Adrenal gland (tissue), 5 donors: ENCODE measurements at regions not wholly inside any gene's neighbourhood (a gene's known extent, or its start where the extent isn't known, plus 50 kb on each side); places are given as distances from the start of the nearest gene placed in this dataset.

Source experiments
- POLR2A ChIP-seq, 2 donors: fragments of 450-650 bp; IDR thresholded peaks; one replicate each; pipeline ENCODE4 v1.6.1; 2017; ENCODE audit warnings: antibody characterized with exemption in 2 of 2, mild to moderate bottlenecking in 2 of 2, moderate library complexity in 1 of 2
- TF ChIP-seq, protein P1 (sequence below), 6 experiments: fragments of 450-650 bp in 4 of 6; fragments of 200-600 bp in 2 of 6; sonication (generic) in 1 of 6; IDR thresholded peaks; 1 replicate in 5 of 6; 2 replicates in 1 of 6; pipeline versions ENCODE4 v1.5.1 to v1.8.0; 2016 to 2021; ENCODE audit warnings: antibody characterized with exemption in 6 of 6, mild to moderate bottlenecking in 2 of 6, moderate library complexity in 1 of 6
- donor health status: DM: no; HTN: no; CAD: no.

GRCh38 chr17:71247441-71248015 lies 873.3 kb upstream of the SOX9 start:
- TF ChIP-seq POLR2A (IDR thresholded peaks at IDR 0.05) = no peak
- TF ChIP-seq, protein P1, sequence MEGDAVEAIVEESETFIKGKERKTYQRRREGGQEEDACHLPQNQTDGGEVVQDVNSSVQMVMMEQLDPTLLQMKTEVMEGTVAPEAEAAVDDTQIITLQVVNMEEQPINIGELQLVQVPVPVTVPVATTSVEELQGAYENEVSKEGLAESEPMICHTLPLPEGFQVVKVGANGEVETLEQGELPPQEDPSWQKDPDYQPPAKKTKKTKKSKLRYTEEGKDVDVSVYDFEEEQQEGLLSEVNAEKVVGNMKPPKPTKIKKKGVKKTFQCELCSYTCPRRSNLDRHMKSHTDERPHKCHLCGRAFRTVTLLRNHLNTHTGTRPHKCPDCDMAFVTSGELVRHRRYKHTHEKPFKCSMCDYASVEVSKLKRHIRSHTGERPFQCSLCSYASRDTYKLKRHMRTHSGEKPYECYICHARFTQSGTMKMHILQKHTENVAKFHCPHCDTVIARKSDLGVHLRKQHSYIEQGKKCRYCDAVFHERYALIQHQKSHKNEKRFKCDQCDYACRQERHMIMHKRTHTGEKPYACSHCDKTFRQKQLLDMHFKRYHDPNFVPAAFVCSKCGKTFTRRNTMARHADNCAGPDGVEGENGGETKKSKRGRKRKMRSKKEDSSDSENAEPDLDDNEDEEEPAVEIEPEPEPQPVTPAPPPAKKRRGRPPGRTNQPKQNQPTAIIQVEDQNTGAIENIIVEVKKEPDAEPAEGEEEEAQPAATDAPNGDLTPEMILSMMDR (IDR thresholded peaks at IDR 0.05) = no peak
